IPS DF 6.9 (cell line): ENCODE measurements at regions not wholly inside any gene's neighbourhood (a gene's known extent, or its start where the extent isn't known, plus 50 kb on each side); places are given as distances from the start of the nearest gene placed in this dataset.

Source experiments
- DNase-seq: peaks from one replicate; pipeline ENCODE4 v3.0.0-alpha.2; 2013; ENCODE audit warnings: low read depth, low spot score
- H3K27ac ChIP-seq: one replicate; pipeline ENCODE4 v1.5.1; 2013; ENCODE audit warnings: low read length, control low read depth
- H3K27me3 ChIP-seq: 2 replicates; pipeline ENCODE4 v1.6.1; 2013; ENCODE audit warnings: mild to moderate bottlenecking, low read length; ENCODE audit not compliant: control insufficient read depth, insufficient read depth
- H3K36me3 ChIP-seq: 2 replicates; pipeline ENCODE4 v1.6.1; 2013; ENCODE audit warnings: low read length; ENCODE audit not compliant: control insufficient read depth, insufficient read depth
- H3K4me1 ChIP-seq: 2 replicates; pipeline ENCODE4 v1.6.1; 2013; ENCODE audit warnings: low read length; ENCODE audit not compliant: control insufficient read depth, insufficient read depth
- H3K4me3 ChIP-seq: 2 replicates; pipeline ENCODE4 v1.5.1; 2013; ENCODE audit warnings: mild to moderate bottlenecking, low read length
- H3K9me3 ChIP-seq: 2 replicates; pipeline ENCODE4 v1.6.1; 2013; ENCODE audit warnings: low read length, inconsistent platforms; ENCODE audit not compliant: control insufficient read depth, insufficient read depth
- WGBS: extraction: QIAGEN DNeasy Blood & Tissue Kit; methylation state at CpG from one replicate; pipeline ENCODE4 v1.1.7; 2013; ENCODE audit warnings: mixed read lengths, missing lambda C conversion rate; ENCODE audit not compliant: insufficient read length, insufficient coverage; 5-methylcytosine and 5-hydroxymethylcytosine counted together

DNA sequence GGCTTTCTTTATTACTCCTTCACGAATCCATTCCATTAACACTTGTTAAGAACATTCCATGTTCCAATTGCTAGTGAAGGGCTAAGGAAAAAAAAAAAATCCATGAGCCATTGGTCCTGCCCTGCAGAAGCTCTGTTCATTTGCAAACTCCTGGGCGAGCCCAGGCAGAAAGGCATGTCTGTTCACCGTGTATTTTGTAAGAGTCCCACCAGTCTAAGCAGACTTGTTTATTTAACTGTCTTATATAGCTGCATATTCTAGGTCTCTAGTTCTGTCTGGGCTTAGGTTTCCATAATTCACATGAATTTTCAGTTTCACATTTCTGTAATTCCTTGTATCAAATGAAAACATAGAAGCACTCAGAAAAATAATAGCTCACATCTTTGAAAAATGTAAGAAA is 97.4 kb upstream of the POU2AF2 start:
- no peaks in the 10 kb centered on the region for H3K9me3 ChIP-seq
- H3K36me3 ChIP-seq, result no peaks in the 10 kb centered on the region
- no CpG with 5 or more reads among the region's 3 CpGs for WGBS
- no peak overlapping the region for H3K4me3 ChIP-seq
- no peaks in the 10 kb centered on the region for H3K4me1 ChIP-seq
- H3K27me3 ChIP-seq, result no peaks in the 10 kb centered on the region
- no peak for DNase-seq
- no peak overlapping the region for H3K27ac ChIP-seq

DNA sequence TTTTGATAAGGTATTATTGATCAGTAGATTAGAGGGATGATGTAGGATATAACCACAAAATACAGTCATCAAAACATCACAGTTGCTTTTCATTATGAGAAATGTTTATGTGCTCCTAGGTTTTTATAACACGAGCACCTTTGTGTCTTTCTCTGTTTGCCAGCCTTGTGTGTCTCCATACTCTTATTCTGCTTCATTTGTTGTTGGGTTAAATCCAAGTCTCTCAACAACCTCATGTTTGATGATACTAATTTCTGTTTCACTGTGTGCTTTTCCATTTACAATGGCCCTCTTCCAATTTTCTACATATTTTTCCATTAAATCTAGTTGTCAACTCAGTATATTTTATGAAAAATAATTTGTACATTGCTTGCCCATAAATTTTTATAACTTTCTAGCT is 107.7 kb upstream of the POU2AF2 start:
- Histone ChIP-seq H3K4me1 (no peaks in the 10 kb centered on the region), H3K4me3 (no peak overlapping the region), H3K27ac (no peak overlapping the region), H3K36me3 (no peaks in the 10 kb centered on the region), H3K9me3 (no peaks in the 10 kb centered on the region), H3K27me3 (no peaks in the 10 kb centered on the region)
- DNase-seq, result no peak
- no CpG with 5 or more reads among the region's 1 CpG for WGBS

GRCh38 chr11:111135778-111136570 is 109.6 kb upstream of the POU2AF2 start:
- Histone ChIP-seq H3K9me3 (no peaks in the 10 kb centered on the region), H3K4me3 (no peak overlapping the region), H3K27me3 (no peaks in the 10 kb centered on the region), H3K4me1 (no peaks in the 10 kb centered on the region), H3K27ac (no peak overlapping the region), H3K36me3 (no peaks in the 10 kb centered on the region)
- WGBS, result no CpG with 5 or more reads among the region's 11 CpGs
- no peak for DNase-seq

- DNase-seq, result no peak
- Histone ChIP-seq H3K9me3 (no peaks in the 10 kb centered on the region), H3K4me1 (no peaks in the 10 kb centered on the region), H3K36me3 (no peaks in the 10 kb centered on the region), H3K27ac (no peak overlapping the region), H3K27me3 (no peaks in the 10 kb centered on the region), H3K4me3 (no peak overlapping the region)
- WGBS, result no CpG with 5 or more reads among the region's 2 CpGs
These were observed 110.4 kb upstream of the POU2AF2 start for GRCh38 chr11:111135101-111135500.

DNA sequence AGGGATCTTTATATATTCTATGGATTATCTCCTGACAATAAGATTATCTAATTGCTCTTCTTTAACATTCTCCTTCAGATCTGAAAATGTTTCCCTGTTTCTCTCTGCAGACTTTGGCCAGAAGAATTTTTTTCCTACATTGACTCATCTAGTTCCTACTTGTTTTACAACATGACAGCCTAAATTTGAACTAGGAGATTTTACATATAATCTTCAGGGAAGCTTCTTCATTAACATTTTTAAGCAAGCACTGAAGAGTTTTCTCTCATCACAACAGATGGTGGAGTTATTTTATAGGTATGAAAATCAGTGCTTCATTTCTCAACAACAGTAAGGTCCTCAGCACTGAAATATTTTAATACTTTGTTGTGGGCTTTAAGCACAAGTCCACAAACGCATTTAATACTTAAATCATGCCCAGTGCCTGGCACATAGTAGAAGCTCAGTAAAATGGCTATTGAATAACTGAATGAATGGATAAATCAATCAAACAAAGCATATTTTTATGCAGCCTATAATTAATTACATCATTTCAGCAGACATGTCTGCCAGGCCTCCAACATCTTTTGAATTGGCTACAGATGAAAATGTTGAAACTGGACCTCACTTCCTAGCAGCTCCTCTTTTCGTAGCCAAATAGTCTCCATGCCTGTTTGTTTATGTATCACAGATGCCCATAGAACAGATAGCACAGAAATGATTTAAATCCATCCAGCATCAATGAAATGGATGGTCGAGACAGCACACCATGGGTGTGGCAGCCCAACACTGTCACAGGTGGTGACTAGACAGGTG is 117.3 kb upstream of the POU2AF2 start:
- DNase-seq, result no peak
- Histone ChIP-seq H3K36me3 (no peaks in the 10 kb centered on the region), H3K4me1 (no peaks in the 10 kb centered on the region), H3K27ac (no peak overlapping the region), H3K4me3 (no peak overlapping the region), H3K27me3 (no peaks in the 10 kb centered on the region), H3K9me3 (no peaks in the 10 kb centered on the region)
- WGBS, result no CpG with 5 or more reads among the region's 3 CpGs

- Histone ChIP-seq H3K27me3 (no peaks in the 10 kb centered on the region), H3K4me1 (no peaks in the 10 kb centered on the region), H3K4me3 (no peak overlapping the region), H3K36me3 (no peaks in the 10 kb centered on the region), H3K27ac (no peak overlapping the region), H3K9me3 (no peaks in the 10 kb centered on the region)
- no peak for DNase-seq
- WGBS, result no CpG with 5 or more reads among the region's 1 CpG
These were observed 120.8 kb upstream of the POU2AF2 start for GRCh38 chr11:111124724-111125123.

- no CpG with 5 or more reads among the region's 1 CpG for WGBS
- no peak for DNase-seq
- Histone ChIP-seq H3K36me3 (no peaks in the 10 kb centered on the region), H3K27me3 (no peaks in the 10 kb centered on the region), H3K9me3 (no peaks in the 10 kb centered on the region), H3K4me1 (no peaks in the 10 kb centered on the region), H3K4me3 (no peak overlapping the region), H3K27ac (no peak overlapping the region)
These were observed 121.8 kb upstream of the POU2AF2 start for GRCh38 chr11:111123463-111124398.

DNA sequence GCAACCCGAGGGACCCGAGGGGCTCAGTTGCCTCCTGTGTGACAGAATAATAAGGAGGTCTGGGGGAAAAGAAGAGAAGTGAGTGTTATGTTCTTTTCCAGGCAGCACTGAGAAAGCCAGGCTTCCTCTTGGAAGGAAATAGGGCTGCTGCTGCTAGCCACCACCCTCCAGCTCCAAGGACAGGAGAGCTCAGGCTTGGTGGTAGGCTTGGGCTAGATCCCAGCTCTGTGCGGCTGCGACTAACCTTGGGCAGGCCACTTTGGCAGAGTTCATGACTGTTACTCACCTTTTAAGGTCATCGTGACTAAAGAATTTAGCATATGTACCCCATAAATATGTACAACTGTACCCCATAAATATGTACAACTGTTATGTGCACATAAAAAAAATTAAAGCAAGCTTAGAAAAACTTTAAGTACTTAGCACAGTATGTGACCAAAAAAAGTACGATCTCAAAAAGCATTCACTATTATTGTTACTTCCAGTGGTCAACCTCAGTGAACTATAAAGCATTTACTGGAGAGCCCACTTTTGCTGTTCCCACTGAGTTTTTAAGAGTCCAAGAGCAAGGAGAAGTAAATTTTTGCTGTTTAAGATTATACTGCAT is 124.7 kb upstream of the POU2AF2 start:
- no peaks in the 10 kb centered on the region for H3K4me1 ChIP-seq
- no peaks in the 10 kb centered on the region for H3K36me3 ChIP-seq
- H3K27me3 ChIP-seq, result no peaks in the 10 kb centered on the region
- H3K27ac ChIP-seq, result no peak overlapping the region
- no peak for DNase-seq
- no CpG with 5 or more reads among the region's 6 CpGs for WGBS
- no peaks in the 10 kb centered on the region for H3K9me3 ChIP-seq
- H3K4me3 ChIP-seq, result no peak overlapping the region

DNA sequence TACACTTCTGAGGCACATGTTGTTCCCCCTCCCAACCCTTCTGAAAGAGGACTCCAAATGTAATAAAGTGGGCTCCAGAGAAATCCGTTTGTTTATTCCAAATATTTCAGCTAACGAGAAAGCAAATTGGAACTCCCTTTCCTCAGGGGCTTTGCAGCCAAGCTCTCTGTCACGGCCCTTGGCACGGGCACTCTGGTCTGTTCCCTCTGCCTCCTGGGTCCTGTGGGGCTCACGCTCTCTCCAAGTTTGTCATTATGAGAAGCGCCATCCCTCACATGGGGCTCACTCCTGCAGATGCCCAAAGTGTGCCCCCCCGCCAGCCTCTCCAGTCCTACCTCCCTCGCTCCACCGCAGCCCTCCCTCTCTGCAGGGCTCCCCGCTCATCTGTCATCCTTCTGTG is 125.4 kb upstream of the POU2AF2 start:
- DNase-seq, result no peak
- Histone ChIP-seq H3K4me1 (no peaks in the 10 kb centered on the region), H3K27me3 (no peaks in the 10 kb centered on the region), H3K9me3 (no peaks in the 10 kb centered on the region), H3K4me3 (no peak overlapping the region), H3K36me3 (no peaks in the 10 kb centered on the region), H3K27ac (no peak overlapping the region)
- WGBS, result no CpG with 5 or more reads among the region's 10 CpGs

DNA sequence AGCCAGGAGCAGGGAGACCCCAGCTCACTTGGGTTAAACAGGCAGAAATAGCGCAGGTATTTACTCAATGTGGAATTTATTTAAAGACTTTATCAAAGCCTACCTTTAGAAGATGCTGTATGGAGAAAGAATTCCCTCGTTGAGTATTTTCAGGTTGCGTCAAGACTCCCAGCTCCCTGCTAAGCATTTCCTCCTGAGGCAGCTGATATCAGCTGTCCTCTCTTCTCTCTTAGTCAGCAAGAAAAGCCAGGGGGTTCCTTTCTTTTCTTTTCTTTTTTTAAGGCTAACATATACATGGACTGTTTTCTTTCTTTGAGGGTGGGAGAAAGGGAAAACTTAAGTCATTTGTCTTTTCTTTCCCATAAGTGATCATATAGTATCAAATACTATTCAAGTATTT is 125.8 kb upstream of the POU2AF2 start:
- Histone ChIP-seq H3K36me3 (no peaks in the 10 kb centered on the region), H3K27me3 (no peaks in the 10 kb centered on the region), H3K27ac (no peak overlapping the region), H3K4me3 (no peak overlapping the region), H3K4me1 (no peaks in the 10 kb centered on the region), H3K9me3 (no peaks in the 10 kb centered on the region)
- no peak for DNase-seq
- no CpG with 5 or more reads among the region's 3 CpGs for WGBS
